RWPE2 (cell line): ENCODE measurements at regions not wholly inside any gene's neighbourhood (a gene's known extent, or its start where the extent isn't known, plus 50 kb on each side); places are given as distances from the start of the nearest gene placed in this dataset.

ENCODE experiments used
- ATAC-seq: fragments of 200-7000 bp; cut with Tn5 transposase; 3 replicates; pipeline ENCODE4 v1.9.1; 2021; ENCODE audit warnings: low read depth
- DNase-seq: peaks from one replicate; pipeline ENCODE4 v3.0.0-alpha.2; 2020; ENCODE audit warnings: low spot score
- H3K27ac ChIP-seq: fragments of 450-650 bp; 2 replicates; pipeline ENCODE4 v1.5.1; 2017; ENCODE audit warnings: mild to moderate bottlenecking; ENCODE audit not compliant: poor library complexity, severe bottlenecking
- H3K27me3 ChIP-seq: fragments of 250-450 bp; sonication (Bioruptor Pico); 2 replicates; pipeline ENCODE4 v1.5.1; 2021; ENCODE audit warnings: mild to moderate bottlenecking, moderate library complexity; ENCODE audit not compliant: insufficient read depth, poor library complexity, severe bottlenecking
- H3K36me3 ChIP-seq: fragments of 250-450 bp; sonication (Bioruptor Pico); 2 replicates; pipeline ENCODE4 v1.5.1; 2020; ENCODE audit warnings: low read depth, mild to moderate bottlenecking, moderate library complexity
- H3K4me1 ChIP-seq: fragments of 250-450 bp; sonication (Bioruptor Pico); 2 replicates; pipeline ENCODE4 v1.5.1; 2021; ENCODE audit warnings: mild to moderate bottlenecking, moderate library complexity; ENCODE audit not compliant: insufficient read depth, poor library complexity, severe bottlenecking
- H3K4me3 ChIP-seq: fragments of 250-450 bp; sonication (Bioruptor Pico); 2 replicates; pipeline ENCODE4 v1.5.1; 2021; ENCODE audit warnings: mild to moderate bottlenecking, moderate library complexity; ENCODE audit not compliant: severe bottlenecking
- H3K9me3 ChIP-seq: fragments of 250-450 bp; sonication (Bioruptor Pico); 2 replicates; pipeline ENCODE4 v1.5.1; 2021; ENCODE audit warnings: mild to moderate bottlenecking, moderate library complexity; ENCODE audit not compliant: severe bottlenecking
- CTCF ChIP-seq: fragments of 450-650 bp; IDR thresholded peaks from one replicate; pipeline ENCODE4 v1.5.1; 2017; ENCODE audit warnings: mild to moderate bottlenecking, moderate library complexity; ENCODE audit not compliant: poor library complexity, severe bottlenecking

- DNase-seq (no peak), ATAC-seq (no peak)
- TF ChIP-seq CTCF = no peak
- Histone ChIP-seq H3K36me3 (no peaks in the 10 kb centered on the region), H3K27me3 (no peaks in the 10 kb centered on the region), H3K4me3 (no peak overlapping the region), H3K27ac (no peak overlapping the region), H3K9me3 (no peaks in the 10 kb centered on the region), H3K4me1 (peaks cover 10% of the 10 kb centered on the region)
These were observed 194.3 kb upstream of the PITRM1 start for GRCh38 chr10:3366735-3367405.

- Histone ChIP-seq H3K4me1 (peaks cover 10% of the 10 kb centered on the region), H3K27me3 (no peaks in the 10 kb centered on the region), H3K9me3 (no peaks in the 10 kb centered on the region), H3K27ac (no peak overlapping the region), H3K36me3 (no peaks in the 10 kb centered on the region), H3K4me3 (no peak overlapping the region)
- no peak for TF ChIP-seq CTCF
- ATAC-seq (no peak; the same call in 2 of the 3 replicates), DNase-seq (no peak)
These were observed 193.5 kb upstream of the PITRM1 start for GRCh38 chr10:3366043-3366442.

- Histone ChIP-seq H3K4me3 (no peak overlapping the region), H3K27me3 (no peaks in the 10 kb centered on the region), H3K4me1 (peaks cover 10% of the 10 kb centered on the region), H3K36me3 (no peaks in the 10 kb centered on the region), H3K27ac (no peak overlapping the region), H3K9me3 (no peaks in the 10 kb centered on the region)
- peak; percentile 67 for ATAC-seq
- DNase-seq = no peak
- no peak for TF ChIP-seq CTCF
These were observed 193.0 kb upstream of the PITRM1 start for GRCh38 chr10:3365630-3366029.

GRCh38 chr10:3364768-3365480, 192.3 kb upstream of the PITRM1 start:
- H3K4me1 ChIP-seq = peaks cover 10% of the 10 kb centered on the region
- ATAC-seq = no peak

More at GRCh38 chr10:3364768-3365480, 192.3 kb upstream of the PITRM1 start:
- H3K27me3 ChIP-seq = no peaks in the 10 kb centered on the region
- no peak for TF ChIP-seq CTCF
- no peaks in the 10 kb centered on the region for H3K36me3 ChIP-seq
- no peak overlapping the region for H3K4me3 ChIP-seq
- no peak overlapping the region for H3K27ac ChIP-seq
- DNase-seq = no peak
- H3K9me3 ChIP-seq = no peaks in the 10 kb centered on the region
